Endodermal cell (in vitro differentiated cells): ENCODE measurements at regions not wholly inside any gene's neighbourhood (a gene's known extent, or its start where the extent isn't known, plus 50 kb on each side); places are given as distances from the start of the nearest gene placed in this dataset.

Experiments
- DNase-seq: peaks from one replicate; pipeline ENCODE4 v3.0.0-alpha.2; 2017
- H3K27ac ChIP-seq: 2 replicates; pipeline ENCODE4 v1.5.1; 2013; ENCODE audit warnings: mild to moderate bottlenecking, low read depth, low read length, moderate library complexity
- H3K27me3 ChIP-seq: 2 replicates; pipeline ENCODE4 v1.6.1; 2013; ENCODE audit warnings: mild to moderate bottlenecking, low read length, moderate library complexity; ENCODE audit not compliant: insufficient read depth, control insufficient read depth, poor library complexity, severe bottlenecking
- H3K36me3 ChIP-seq: 2 replicates; pipeline ENCODE4 v1.7.0; 2013; ENCODE audit warnings: mild to moderate bottlenecking, low read length, moderate library complexity; ENCODE audit not compliant: control insufficient read depth, insufficient read depth
- H3K4me1 ChIP-seq: one replicate; pipeline ENCODE4 v1.7.0; 2013; ENCODE audit warnings: low read length; ENCODE audit not compliant: control insufficient read depth, insufficient read depth
- H3K4me3 ChIP-seq: 2 replicates; pipeline ENCODE4 v1.5.1; 2013; ENCODE audit warnings: mild to moderate bottlenecking, low read length, moderate library complexity
- H3K9ac ChIP-seq: 2 replicates; pipeline ENCODE4 v1.6.1; 2013; ENCODE audit warnings: mild to moderate bottlenecking, low read length, moderate library complexity; ENCODE audit not compliant: poor library complexity, severe bottlenecking; ENCODE audit errors: extremely low read depth
- H3K9me3 ChIP-seq: 2 replicates; pipeline ENCODE4 v1.6.1; 2013; ENCODE audit warnings: mild to moderate bottlenecking, low read length, moderate library complexity; ENCODE audit not compliant: control insufficient read depth
- H3K27ac Mint-ChIP-seq: 2 replicates; pipeline ENCODE4 v1.8.0; 2020; ENCODE audit warnings: mixed read lengths
- H3K27me3 Mint-ChIP-seq: 2 replicates; pipeline ENCODE4 v1.8.0; 2021; ENCODE audit warnings: mild to moderate bottlenecking, mixed read lengths; ENCODE audit not compliant: insufficient read depth
- H3K36me3 Mint-ChIP-seq: 2 replicates; pipeline ENCODE4 v1.8.0; 2020; ENCODE audit warnings: low read depth, mixed read lengths
- H3K4me1 Mint-ChIP-seq: 2 replicates; pipeline ENCODE4 v1.8.0; 2020; ENCODE audit warnings: mixed read lengths
- H3K4me3 Mint-ChIP-seq: 2 replicates; pipeline ENCODE4 v1.8.0; 2020; ENCODE audit warnings: mild to moderate bottlenecking, moderate library complexity, mixed read lengths
- H3K9me3 Mint-ChIP-seq: 2 replicates; pipeline ENCODE4 v1.8.0; 2020; ENCODE audit warnings: mild to moderate bottlenecking, mixed read lengths
- CTCF ChIP-seq: fragments of 200-600 bp; sonication (generic); conservative IDR thresholded peaks from 2 replicates; pipeline ENCODE4 v1.5.0; 2021; ENCODE audit warnings: antibody characterized with exemption, mild to moderate bottlenecking
- whole genome bisulfite sequencing, 2 experiments: methylation state at CpG; one replicate each; pipeline versions ENCODE4 v1.1.5 to v1.1.7; 2013; ENCODE audit warnings: missing lambda C conversion rate in 2 of 2, mixed read lengths in 1 of 2; ENCODE audit not compliant: insufficient coverage in 1 of 2, insufficient read length in 1 of 2; 5-methylcytosine and 5-hydroxymethylcytosine counted together

DNA sequence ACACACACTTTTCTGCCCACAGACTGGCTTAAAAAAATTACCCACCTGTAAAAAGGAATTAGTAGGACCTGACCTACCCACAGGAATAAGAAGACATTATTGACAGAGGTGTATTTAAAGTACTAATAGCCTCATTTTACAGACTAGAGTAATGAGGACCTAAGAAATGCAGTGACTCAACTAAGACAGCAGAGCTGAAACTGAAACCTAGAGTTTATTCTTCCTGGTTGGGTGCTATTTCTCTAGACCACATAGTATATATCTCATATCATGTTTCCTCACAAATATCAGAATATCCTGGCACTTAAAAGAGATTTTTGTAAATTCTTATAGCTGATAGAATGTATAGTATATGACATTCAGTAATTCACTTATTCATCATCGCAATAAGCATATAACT, 435.0 kb downstream of the MAGEE1 start:
- Mint-ChIP-seq H3K27me3 (no peaks in the 10 kb centered on the region), H3K27ac (no peak overlapping the region), H3K9me3 (peaks cover 34% of the 10 kb centered on the region), H3K4me1 (no peaks in the 10 kb centered on the region), H3K36me3 (no peaks in the 10 kb centered on the region), H3K4me3 (no peak overlapping the region)
- no peak for TF ChIP-seq CTCF
- H3K27me3 ChIP-seq: no peaks in the 10 kb centered on the region
- no peaks in the 10 kb centered on the region for H3K4me1 ChIP-seq
- no peak overlapping the region for H3K9ac ChIP-seq
- H3K9me3 ChIP-seq: no peaks in the 10 kb centered on the region
- no peak for DNase-seq
- no peak overlapping the region for H3K4me3 ChIP-seq
- H3K36me3 ChIP-seq: no peaks in the 10 kb centered on the region
- no peak overlapping the region for H3K27ac ChIP-seq
- WGBS, 2 experiments: no CpG with 5 or more reads among the region's 1 CpG

DNA sequence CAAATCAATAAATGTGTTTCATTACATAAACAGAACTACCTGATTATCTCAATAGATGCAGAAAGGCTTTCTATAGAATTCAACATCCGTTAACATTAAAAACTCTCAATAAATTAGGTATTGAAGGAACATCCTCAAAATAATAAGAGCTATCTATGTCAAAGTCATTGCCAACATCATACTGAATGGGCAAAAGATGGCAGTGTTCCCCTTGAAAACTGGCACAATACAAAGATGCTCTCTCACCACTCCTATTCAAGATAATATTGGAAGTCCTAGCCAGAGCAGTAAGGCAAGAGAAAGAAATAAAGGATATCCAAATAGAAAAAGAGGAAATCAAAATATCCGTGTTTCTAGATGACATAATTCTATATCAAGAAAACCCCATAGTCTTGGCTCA, 466.4 kb downstream of the MAGEE1 start:
- Histone ChIP-seq H3K36me3 (no peaks in the 10 kb centered on the region), H3K9me3 (no peaks in the 10 kb centered on the region), H3K27me3 (no peaks in the 10 kb centered on the region), H3K4me1 (no peaks in the 10 kb centered on the region), H3K27ac (no peak overlapping the region), H3K4me3 (no peak overlapping the region), H3K9ac (no peak overlapping the region)
- no peaks in the 10 kb centered on the region for H3K4me1 Mint-ChIP-seq
- peaks cover 2% of the 10 kb centered on the region for H3K36me3 Mint-ChIP-seq
- no peak for DNase-seq
- H3K4me3 Mint-ChIP-seq: no peak overlapping the region
- no peaks in the 10 kb centered on the region for H3K27me3 Mint-ChIP-seq
- peaks cover 95% of the 10 kb centered on the region for H3K9me3 Mint-ChIP-seq
- TF ChIP-seq CTCF: no peak
- no peak overlapping the region for H3K27ac Mint-ChIP-seq
- 100% methylated on average over 1 of the region's 2 CpGs; no CpG with 5 or more reads in 1 of the 2 experiments for WGBS, 2 experiments

- Histone ChIP-seq H3K9ac (no peak overlapping the region), H3K4me3 (no peak overlapping the region), H3K36me3 (no peaks in the 10 kb centered on the region), H3K27me3 (no peaks in the 10 kb centered on the region), H3K27ac (no peak overlapping the region), H3K9me3 (peaks cover 17% of the 10 kb centered on the region), H3K4me1 (no peaks in the 10 kb centered on the region)
- H3K27me3 Mint-ChIP-seq: no peaks in the 10 kb centered on the region
- no peak for TF ChIP-seq CTCF
- H3K27ac Mint-ChIP-seq: no peak overlapping the region
- DNase-seq: no peak
- H3K4me3 Mint-ChIP-seq: no peak overlapping the region
- no peaks in the 10 kb centered on the region for H3K36me3 Mint-ChIP-seq
- WGBS, 2 experiments: 94% methylated on average over 4 of the region's 4 CpGs; no CpG with 5 or more reads in 1 of the 2 experiments
- H3K9me3 Mint-ChIP-seq: peaks cover 53% of the 10 kb centered on the region
- no peaks in the 10 kb centered on the region for H3K4me1 Mint-ChIP-seq
These were observed 488.3 kb downstream of the MAGEE1 start for GRCh38 chrX:76915836-76916235.
